Fibroblast of the aortic adventitia (primary cell): ENCODE measurements at regions not wholly inside any gene's neighbourhood (a gene's known extent, or its start where the extent isn't known, plus 50 kb on each side); places are given as distances from the start of the nearest gene placed in this dataset.

Source experiments
- DNase-seq: peaks from one replicate; pipeline ENCODE4 v3.0.0-alpha.2; 2010; ENCODE audit warnings: low read depth
- H3K4me3 ChIP-seq: 2 replicates; pipeline ENCODE4 v1.5.1; 2011; ENCODE audit warnings: low read depth, mild to moderate bottlenecking, control low read depth, low read length, moderate library complexity
- CTCF ChIP-seq: IDR thresholded peaks from 2 replicates; pipeline ENCODE4 v1.5.1; 2011; ENCODE audit warnings: mild to moderate bottlenecking, low read length, control low read depth, inconsistent platforms; ENCODE audit not compliant: insufficient read depth

GRCh38 chr13:58617880-58618665 lies 986.5 kb downstream of the PCDH17 start:
- TF ChIP-seq CTCF, result no peak
- DNase-seq, result no peak
- no peak overlapping the region for H3K4me3 ChIP-seq

GRCh38 chr13:58619396-58620113 lies 988.0 kb downstream of the PCDH17 start:
- H3K4me3 ChIP-seq, result no peak overlapping the region
- TF ChIP-seq CTCF, result no peak
- DNase-seq, result no peak

- no peak for DNase-seq
- TF ChIP-seq CTCF, result no peak
- H3K4me3 ChIP-seq, result no peak overlapping the region
Observed at GRCh38 chr13:58620176-58620575, 988.6 kb downstream of the PCDH17 start.

GRCh38 chr13:58625703-58626389 lies 994.3 kb downstream of the PCDH17 start:
- no peak for TF ChIP-seq CTCF
- H3K4me3 ChIP-seq, result no peak overlapping the region
- no peak for DNase-seq

GRCh38 chr13:58630794-58631193 lies 999.2 kb downstream of the PCDH17 start:
- DNase-seq, result no peak
- no peak overlapping the region for H3K4me3 ChIP-seq
- TF ChIP-seq CTCF, result no peak

GRCh38 chr13:58633226-58633625 lies 1001.7 kb downstream of the PCDH17 start:
- no peak overlapping the region for H3K4me3 ChIP-seq
- no peak for TF ChIP-seq CTCF

More at GRCh38 chr13:58633226-58633625, 1001.7 kb downstream of the PCDH17 start:
- no peak for DNase-seq
